Endothelial cell of umbilical vein (primary cell): ENCODE measurements at regions not wholly inside any gene's neighbourhood (a gene's known extent, or its start where the extent isn't known, plus 50 kb on each side); places are given as distances from the start of the nearest gene placed in this dataset.

ENCODE experiments used
- BruUV-seq: library from RNA; stranded (reverse); fragments of 400-500 nt; replicated peaks from 2 replicates; lab custom pipeline; 2021; lab: Mats Ljungman, UMichigan
- CTCF ChIA-PET: fragments of 300-600, 350-600 bp; sonication (Branson Sonifier 250); formaldehyde crosslinking; loops from one replicate; lab custom pipeline; 2021; ENCODE audit warnings: antibody characterized with exemption, inconsistent platforms; lab: Charles Lee
- POLR2A ChIA-PET: fragments of 300-600, 350-600 bp; sonication (Branson Sonifier 250); formaldehyde crosslinking; loops from one replicate; lab custom pipeline; 2021; ENCODE audit warnings: antibody characterized with exemption, inconsistent platforms; lab: Charles Lee
- DNase-seq: peaks from one replicate; pipeline ENCODE4 v3.0.0-alpha.2; 2011; ENCODE audit warnings: low read depth, low spot score
- FAIRE-seq: peaks from 2 replicates; lab custom pipeline; 2011; peaks lifted over from hg19 to GRCh38; lab: Jason Lieb, UNC
- H2AFZ ChIP-seq: 2 replicates; pipeline ENCODE4 v1.6.0; 2012; ENCODE audit warnings: low read depth, low read length, control low read depth, inconsistent platforms
- H3K27ac ChIP-seq: 2 replicates; pipeline ENCODE4 v1.5.1; 2011; ENCODE audit warnings: low read depth, mild to moderate bottlenecking, control low read depth, low read length, moderate library complexity; ENCODE audit not compliant: insufficient read depth
- H3K27me3 ChIP-seq, 2 experiments: 2 replicates each; pipeline versions ENCODE4 v1.6.0 to v1.6.1; 2011; ENCODE audit warnings: low read length in 2 of 2, mixed read lengths in 1 of 2; ENCODE audit not compliant: control insufficient read depth in 2 of 2, insufficient read depth in 2 of 2
- H3K36me3 ChIP-seq, 2 experiments: 2 replicates in 1 of 2; 3 replicates in 1 of 2; pipeline ENCODE4 v1.5.1; 2011; ENCODE audit warnings: low read length in 2 of 2, mild to moderate bottlenecking in 1 of 2, moderate library complexity in 1 of 2; ENCODE audit not compliant: control insufficient read depth in 2 of 2, insufficient read depth in 2 of 2; ENCODE audit errors: extremely low read depth in 1 of 2
- H3K4me1 ChIP-seq: 3 replicates; pipeline ENCODE4 v1.5.1; 2011; ENCODE audit warnings: mild to moderate bottlenecking, low read length; ENCODE audit not compliant: control insufficient read depth, insufficient read depth; ENCODE audit errors: extremely low read depth
- H3K4me2 ChIP-seq: 2 replicates; pipeline ENCODE4 v1.6.1; 2011; ENCODE audit warnings: low read length, control low read depth, mixed read lengths; ENCODE audit not compliant: insufficient read depth
- H3K4me3 ChIP-seq, 3 experiments: fragments of 200-600 bp in 1 of 3; sonication (generic), shearing (Covaris generic) in 1 of 3; replicated peaks in 1 of 3; 2 replicates each; pipeline ENCODE4 v1.5.1; 2011 to 2016; ENCODE audit warnings: control low read depth in 3 of 3, low read length in 3 of 3, mild to moderate bottlenecking in 2 of 3, inconsistent platforms in 1 of 3, low read depth in 1 of 3, moderate library complexity in 1 of 3; ENCODE audit not compliant: insufficient read depth in 1 of 3
- H3K79me2 ChIP-seq: 2 replicates; pipeline ENCODE4 v1.6.0; 2012; ENCODE audit warnings: low read length, inconsistent platforms; ENCODE audit not compliant: control insufficient read depth, insufficient read depth
- H3K9ac ChIP-seq: replicated peaks from 2 replicates; pipeline ENCODE3; 2011; ENCODE audit warnings: low read length, control low read depth; ENCODE audit not compliant: insufficient read depth; ENCODE audit errors: extremely low read depth
- H3K9me1 ChIP-seq: replicated peaks from 3 replicates; pipeline ENCODE4 v1.6.0; 2011; ENCODE audit warnings: mild to moderate bottlenecking, low read length; ENCODE audit not compliant: control insufficient read depth, insufficient read depth; ENCODE audit errors: extremely low read depth
- H3K9me3 ChIP-seq: replicated peaks from 2 replicates; pipeline ENCODE4 v1.5.1; 2012; ENCODE audit warnings: low read length, inconsistent platforms; ENCODE audit not compliant: control insufficient read depth, insufficient read depth
- H4K20me1 ChIP-seq: replicated peaks from 2 replicates; pipeline ENCODE3; 2011; ENCODE audit warnings: mild to moderate bottlenecking, low read length; ENCODE audit not compliant: control insufficient read depth, insufficient read depth; ENCODE audit errors: extremely low read depth
- EZH2 ChIP-seq: IDR thresholded peaks from 2 replicates; pipeline ENCODE4 v1.6.1; 2012; ENCODE audit warnings: borderline replicate concordance, low read depth, mild to moderate bottlenecking, moderate library complexity, low read length, inconsistent platforms; ENCODE audit not compliant: severe bottlenecking
- POLR2A ChIP-seq: IDR thresholded peaks from 2 replicates; pipeline ENCODE4 v1.6.1; 2012; ENCODE audit warnings: low read depth, mild to moderate bottlenecking, control low read depth, low read length
- dilution Hi-C: fragments of 300-500 bp; cut with MboI; formaldehyde crosslinking; loops from one replicate; pipeline ENCODE4 v1.15.0; 2019; ENCODE audit warnings: low sequenced_read_pairs; ENCODE audit not compliant: extremely low pct_ligation_motif_present
- intact Hi-C: fragments of 100-400 bp; cut with micrococcal nuclease; formaldehyde crosslinking; loops from one replicate; pipeline ENCODE4 v1.10.0; 2022
- TF ChIP-seq, protein P1 (sequence below), 2 donors: IDR thresholded peaks; 1 replicate in 1 of 2; 2 replicates in 1 of 2; pipeline ENCODE4 v1.5.1; 2011; ENCODE audit warnings: low read length in 2 of 2, mild to moderate bottlenecking in 2 of 2, moderate library complexity in 2 of 2, control low read depth in 1 of 2, inconsistent platforms in 1 of 2, low read depth in 1 of 2; ENCODE audit not compliant: insufficient read depth in 1 of 2; ENCODE audit errors: extremely low read depth in 1 of 2

DNA sequence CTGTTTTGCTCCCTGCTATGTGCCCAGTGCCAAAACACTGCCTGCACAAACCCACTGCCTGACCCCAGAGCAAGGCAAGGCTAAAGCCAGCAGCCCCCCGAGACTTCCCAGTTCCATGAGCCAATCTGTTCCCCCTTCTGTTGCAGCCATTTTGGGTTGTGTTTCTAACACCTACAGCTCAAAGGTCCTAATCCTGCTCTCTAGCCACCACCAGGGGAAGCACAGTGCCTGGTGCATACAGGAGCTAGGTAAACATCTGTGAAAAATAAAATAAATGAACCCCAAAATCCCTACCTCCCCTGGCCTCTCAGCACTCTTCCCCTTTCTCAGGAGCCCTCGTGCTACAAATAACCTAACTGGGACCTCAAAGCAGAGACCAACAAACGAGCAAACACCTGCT lies 190.2 kb downstream of the MATN1 start:
- H3K79me2 ChIP-seq = no peaks in the 10 kb centered on the region
- no TSS peak for BruUV-seq
- H3K9ac ChIP-seq = no peak overlapping the region
- TF ChIP-seq, protein P1, sequence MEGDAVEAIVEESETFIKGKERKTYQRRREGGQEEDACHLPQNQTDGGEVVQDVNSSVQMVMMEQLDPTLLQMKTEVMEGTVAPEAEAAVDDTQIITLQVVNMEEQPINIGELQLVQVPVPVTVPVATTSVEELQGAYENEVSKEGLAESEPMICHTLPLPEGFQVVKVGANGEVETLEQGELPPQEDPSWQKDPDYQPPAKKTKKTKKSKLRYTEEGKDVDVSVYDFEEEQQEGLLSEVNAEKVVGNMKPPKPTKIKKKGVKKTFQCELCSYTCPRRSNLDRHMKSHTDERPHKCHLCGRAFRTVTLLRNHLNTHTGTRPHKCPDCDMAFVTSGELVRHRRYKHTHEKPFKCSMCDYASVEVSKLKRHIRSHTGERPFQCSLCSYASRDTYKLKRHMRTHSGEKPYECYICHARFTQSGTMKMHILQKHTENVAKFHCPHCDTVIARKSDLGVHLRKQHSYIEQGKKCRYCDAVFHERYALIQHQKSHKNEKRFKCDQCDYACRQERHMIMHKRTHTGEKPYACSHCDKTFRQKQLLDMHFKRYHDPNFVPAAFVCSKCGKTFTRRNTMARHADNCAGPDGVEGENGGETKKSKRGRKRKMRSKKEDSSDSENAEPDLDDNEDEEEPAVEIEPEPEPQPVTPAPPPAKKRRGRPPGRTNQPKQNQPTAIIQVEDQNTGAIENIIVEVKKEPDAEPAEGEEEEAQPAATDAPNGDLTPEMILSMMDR (IDR thresholded peaks at IDR 0.05; ENCODE audit: extremely low read depth in 1 of 2, insufficient read depth in 1 of 2, low read depth in 1 of 2, low read length in 2 of 2) = no peak
- intact Hi-C loops = no loop called here
- POLR2A ChIA-PET = no interaction called here
- no peaks in the 10 kb centered on the region for H3K4me1 ChIP-seq
- dilution Hi-C loops = no loop called here
- no peaks in the 10 kb centered on the region for H3K9me1 ChIP-seq
- DNase-seq = no peak
- no peaks in the 10 kb centered on the region for H3K9me3 ChIP-seq
- H3K4me3 ChIP-seq = no peak overlapping the region
- no peaks in the 10 kb centered on the region for H3K36me3 ChIP-seq
- no peak for FAIRE-seq
- no peak overlapping the region for H3K4me2 ChIP-seq
- H3K27ac ChIP-seq = no peak overlapping the region
- no peaks in the 10 kb centered on the region for H4K20me1 ChIP-seq
- CTCF ChIA-PET = no interaction called here
- no peaks in the 10 kb centered on the region for H3K27me3 ChIP-seq
- H2AFZ ChIP-seq = no peak overlapping the region

DNA sequence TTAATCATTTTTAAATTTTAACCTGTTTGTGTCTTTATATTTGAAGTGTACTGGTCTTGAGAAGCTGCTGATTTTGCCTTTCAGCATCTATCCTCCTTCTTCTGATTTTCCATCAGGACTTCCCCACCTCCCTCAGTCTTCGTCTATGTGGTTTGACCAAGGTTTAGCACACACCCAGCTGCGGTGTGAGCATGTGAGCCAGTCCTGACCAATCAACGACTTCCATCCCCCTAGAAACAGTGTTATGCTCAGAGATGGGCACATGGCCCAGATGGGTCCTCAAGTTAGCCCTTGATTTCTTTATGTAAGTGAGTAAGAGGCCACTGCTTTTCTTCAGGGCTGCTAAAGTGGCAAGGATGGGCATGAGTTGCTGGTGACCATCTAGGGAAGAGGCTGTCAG lies 190.8 kb downstream of the MATN1 start:
- no peak overlapping the region for H3K4me2 ChIP-seq
- no peak overlapping the region for H3K27ac ChIP-seq
- no peaks in the 10 kb centered on the region for H4K20me1 ChIP-seq
- FAIRE-seq = no peak
- H3K9me3 ChIP-seq = no peaks in the 10 kb centered on the region
- intact Hi-C loops (no loop called here), dilution Hi-C loops (no loop called here)
- H3K9ac ChIP-seq = no peak overlapping the region
- CTCF ChIA-PET = no interaction called here
- no peak overlapping the region for H2AFZ ChIP-seq
- H3K27me3 ChIP-seq = no peaks in the 10 kb centered on the region
- H3K9me1 ChIP-seq = no peaks in the 10 kb centered on the region
- no peak for DNase-seq
- H3K79me2 ChIP-seq = no peaks in the 10 kb centered on the region
- TF ChIP-seq POLR2A (no peak), EZH2 (no peak)
- no peak overlapping the region for H3K4me3 ChIP-seq
- no TSS peak for BruUV-seq
- no peaks in the 10 kb centered on the region for H3K36me3 ChIP-seq
- POLR2A ChIA-PET = no interaction called here
- H3K4me1 ChIP-seq = no peaks in the 10 kb centered on the region
